ENCODE measurements at regions not wholly inside any gene's neighbourhood (a gene's known extent, or its start where the extent isn't known, plus 50 kb on each side); places are given as distances from the start of the nearest gene placed in this dataset.
A peak's percentile ranks its signal among the peaks of the same experiment; 100 is the strongest.

DNA sequence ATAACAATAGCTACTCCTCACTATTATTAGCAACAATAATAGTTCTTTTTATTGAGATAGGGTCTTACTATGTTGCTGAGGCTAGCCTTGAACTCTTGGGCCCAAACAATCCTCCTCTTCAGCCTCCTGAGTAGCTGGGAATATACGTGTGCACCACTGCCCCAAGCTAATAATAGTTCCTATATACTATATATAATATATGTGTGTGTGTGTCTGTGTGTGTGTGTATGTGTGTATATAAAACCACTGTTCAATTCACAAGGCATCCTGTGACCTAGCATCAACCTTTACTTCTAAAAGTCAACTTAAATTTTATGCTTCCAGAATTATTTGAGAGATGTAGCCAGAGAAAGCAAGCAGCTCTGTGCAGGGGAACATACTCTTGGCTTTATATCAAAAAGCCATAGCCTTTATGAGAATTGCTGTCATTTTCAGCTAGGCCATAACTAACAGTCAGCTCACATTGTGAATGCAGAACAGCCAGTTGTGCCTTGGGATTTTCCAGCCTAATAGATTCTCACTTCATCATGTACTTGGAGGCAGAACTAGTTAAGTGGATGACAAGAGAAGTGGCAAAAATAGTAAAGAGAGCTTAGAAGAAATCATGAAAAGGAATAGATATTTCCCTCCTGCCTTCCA lies 665.5 kb downstream of the NYAP2 start:
- no peak for DNase-seq

DNA sequence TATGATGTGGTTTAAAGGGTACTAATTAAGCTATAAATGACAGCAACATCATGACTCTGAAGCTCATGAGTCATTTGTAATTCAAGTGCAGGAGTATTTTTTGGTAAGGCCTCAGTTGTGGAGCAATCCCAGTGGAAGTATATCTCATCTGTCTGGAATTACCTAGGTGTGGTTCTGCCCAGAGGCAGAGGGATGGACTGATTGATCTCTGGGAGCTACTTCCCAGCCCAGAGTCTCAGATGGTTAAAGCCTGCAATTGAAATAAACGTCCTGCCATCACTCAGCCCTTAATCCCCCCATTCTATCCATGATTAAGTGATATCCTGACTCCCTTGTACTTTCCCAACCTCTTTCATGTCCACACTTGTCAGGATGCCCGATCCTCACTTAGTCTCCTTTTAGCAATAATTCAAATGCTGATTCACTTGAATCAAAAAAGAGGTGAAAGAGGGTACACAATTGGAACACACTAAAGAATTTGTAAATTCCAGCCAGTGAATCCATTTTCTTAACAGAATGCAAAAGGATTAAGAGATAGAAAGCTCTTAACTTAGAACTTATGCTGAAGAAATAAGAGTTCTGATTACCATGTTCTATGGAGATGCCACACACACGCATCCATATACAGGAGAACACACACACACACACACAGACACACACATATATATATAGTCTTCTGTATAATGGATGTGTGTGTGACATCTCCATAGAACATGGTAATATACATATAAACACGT lies 664.4 kb downstream of the NYAP2 start:
- DNase-seq, result peak; percentile 92

DNA sequence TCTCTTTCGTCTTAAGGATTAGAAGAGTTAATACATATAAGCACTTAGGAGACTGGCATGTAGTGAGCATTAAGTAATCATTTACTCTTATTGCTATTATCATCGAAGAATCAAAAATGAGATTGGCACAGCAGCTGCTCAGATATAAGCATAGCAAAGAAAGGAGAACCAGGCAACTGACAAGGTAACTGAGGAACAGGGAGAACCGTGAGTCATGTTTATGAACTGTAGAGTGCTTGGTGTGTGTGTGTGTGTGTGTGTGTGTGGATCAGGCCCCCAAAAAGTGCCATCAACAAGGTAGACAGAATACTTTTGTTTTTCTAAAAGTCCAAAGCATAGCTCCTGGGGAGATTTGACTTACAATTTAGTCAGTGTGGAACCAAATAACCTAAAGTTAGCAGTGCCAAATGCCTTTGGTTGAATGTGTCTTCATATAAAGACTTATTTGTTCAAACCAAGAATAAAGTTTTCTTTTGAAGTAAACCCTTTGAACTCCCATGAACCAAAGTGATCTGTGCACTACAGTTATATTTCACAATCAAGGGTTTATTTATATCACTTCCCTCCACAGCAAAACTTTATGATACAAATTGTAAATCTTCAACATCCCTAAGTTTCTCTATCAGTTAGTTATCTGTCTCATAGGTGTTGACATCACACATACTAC lies 660.6 kb downstream of the NYAP2 start:
- DNase-seq, result no peak

DNA sequence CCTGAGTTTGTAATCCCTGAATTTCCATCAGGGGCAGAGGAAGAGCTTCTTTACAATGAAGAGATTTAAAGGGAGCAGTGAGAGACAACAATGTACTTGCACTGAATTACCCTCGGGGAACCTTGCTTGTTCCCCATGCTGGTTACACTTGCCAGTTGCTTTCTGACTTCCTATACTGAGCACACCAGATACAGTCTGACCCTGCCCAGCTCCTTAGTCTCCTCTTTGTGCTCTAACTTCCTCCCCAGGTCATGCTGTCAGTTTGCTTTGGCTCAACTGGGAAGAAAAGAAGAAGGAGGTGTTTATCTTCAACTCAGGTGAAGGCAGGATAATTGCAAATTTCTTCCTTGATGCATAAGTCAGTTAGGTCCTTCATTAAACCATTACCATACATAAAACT lies 658.4 kb downstream of the NYAP2 start:
- DNase-seq, result no peak

DNA sequence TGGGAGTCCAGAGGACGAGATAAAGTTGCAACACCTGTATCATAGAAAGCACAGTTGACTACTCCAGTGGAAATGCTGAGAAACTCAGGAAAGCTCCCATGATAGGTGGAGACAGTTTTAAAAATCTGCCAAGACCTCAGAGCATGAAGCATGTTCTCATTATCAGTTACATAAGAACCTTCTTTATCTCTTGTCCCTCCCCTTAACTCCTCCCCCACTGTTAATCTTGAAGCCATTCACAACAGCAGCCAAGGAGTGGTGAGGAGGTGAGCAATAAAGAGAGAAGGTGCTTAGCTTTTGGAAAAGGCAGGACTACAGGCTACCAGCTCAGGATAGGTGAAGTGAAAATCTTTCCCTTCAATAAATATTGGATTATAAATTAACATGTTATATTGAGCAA lies 657.9 kb downstream of the NYAP2 start:
- DNase-seq, result no peak

DNA sequence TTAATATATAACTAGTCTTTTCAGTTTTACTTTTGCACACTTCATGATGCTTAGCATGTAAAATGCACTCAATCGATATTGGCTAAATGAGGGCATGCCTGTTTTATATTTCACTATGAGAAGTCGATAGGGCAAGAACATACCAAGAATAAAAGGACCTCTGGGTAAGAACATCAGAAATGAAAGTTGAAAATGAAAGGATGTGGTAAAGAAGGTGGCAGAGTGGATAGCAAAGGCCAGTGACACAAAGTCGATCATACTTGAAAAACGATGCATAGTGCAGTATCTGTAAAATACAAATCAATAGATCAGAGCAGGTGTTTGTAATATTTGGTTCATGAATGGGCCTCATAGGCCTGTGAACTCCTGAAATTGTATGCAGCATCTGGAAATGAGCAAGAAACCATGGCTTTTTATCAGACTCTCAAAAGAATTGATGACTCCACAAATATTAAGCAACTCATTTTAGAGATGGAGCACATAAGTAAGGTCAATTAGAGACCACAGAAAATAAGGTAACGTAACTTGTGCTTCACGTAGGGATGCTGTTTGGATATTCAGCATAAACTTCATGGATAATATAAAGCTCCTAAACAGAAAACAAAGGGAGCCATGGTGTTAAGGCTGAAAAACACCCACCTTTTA lies 653.4 kb downstream of the NYAP2 start:
- no peak for DNase-seq

DNA sequence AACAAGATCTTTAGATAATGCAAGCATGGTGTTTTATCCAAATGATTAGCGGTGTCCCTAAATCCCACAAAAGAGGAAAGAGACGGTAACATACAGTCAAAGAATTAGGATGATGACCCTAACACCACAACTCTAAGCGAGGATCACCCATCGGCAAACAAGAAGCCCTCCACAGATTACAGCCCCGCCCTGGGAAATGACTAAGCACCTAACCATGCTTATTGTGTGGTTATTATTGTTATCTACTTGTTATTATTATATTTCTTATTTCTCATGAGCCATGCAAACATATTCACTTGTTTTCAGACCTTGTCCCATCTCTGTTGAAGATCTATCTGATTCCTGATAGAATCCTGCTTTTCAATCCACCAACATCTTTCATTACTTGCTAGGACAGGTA lies 651.3 kb downstream of the NYAP2 start:
- no peak for DNase-seq

DNA sequence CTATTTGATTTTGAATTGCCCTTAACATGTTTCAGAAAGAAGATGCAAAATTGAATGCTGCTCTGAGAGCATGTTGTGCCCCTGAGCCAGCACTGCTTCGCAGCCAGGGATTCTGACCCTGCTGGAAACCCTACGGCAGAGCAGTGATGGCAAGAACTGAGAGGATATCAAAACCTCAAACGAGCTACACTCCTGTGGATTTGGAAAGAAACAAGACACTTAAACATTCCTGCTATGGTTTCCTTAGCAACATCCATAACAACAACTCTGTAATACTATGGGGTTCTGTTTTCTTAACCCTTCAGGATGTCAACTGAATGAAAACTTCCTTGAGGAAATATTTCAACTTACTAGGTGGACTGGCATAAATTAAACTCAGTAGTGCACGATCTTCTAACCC lies 649.1 kb downstream of the NYAP2 start:
- peak; percentile 84 for DNase-seq

DNA sequence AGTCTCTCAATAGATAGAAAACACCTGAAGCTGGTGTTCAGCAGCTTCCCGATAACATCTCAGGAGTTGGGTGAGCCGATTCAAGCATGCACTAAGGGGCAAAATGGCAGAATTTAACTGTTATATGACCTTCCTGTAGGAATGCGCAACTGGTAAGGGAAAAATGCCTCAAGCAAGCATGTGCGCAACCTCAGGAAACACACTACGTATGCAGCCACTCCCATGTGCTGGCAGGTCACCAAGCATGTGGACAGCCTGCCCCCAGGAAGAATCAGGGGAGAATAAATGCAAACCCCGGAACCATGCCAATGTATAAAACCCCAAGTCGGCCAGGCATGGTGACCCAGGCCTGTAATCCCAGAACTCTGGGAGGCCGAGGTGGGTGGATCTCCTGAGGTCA lies 645.6 kb downstream of the NYAP2 start:
- DNase-seq, result no peak

DNA sequence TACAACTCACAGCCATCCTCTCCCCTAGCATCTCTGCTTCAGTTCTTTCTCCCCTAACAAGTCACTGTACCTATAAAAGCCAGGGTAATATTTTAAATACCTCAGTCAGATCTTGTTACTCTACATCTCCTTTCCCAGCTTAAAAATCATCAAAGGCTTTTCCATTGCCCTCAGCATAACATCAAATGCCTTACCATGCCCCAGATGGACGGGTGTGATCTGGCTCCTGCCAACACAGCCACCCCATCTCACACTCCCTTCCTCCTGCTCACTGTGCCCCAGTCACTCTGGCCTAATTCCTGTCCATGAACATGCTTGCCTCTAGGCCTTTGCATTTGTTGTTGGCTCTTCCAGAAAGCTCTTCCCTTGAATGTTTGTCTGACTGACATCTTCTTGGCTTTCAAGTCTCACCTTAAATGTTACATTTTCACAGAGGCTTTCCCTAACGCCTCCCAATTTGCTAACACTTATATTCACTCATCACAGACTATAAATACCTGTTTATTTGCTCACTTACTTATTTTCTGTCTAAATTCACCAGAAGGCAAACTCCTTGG lies 640.9 kb downstream of the NYAP2 start:
- DNase-seq, result no peak

DNA sequence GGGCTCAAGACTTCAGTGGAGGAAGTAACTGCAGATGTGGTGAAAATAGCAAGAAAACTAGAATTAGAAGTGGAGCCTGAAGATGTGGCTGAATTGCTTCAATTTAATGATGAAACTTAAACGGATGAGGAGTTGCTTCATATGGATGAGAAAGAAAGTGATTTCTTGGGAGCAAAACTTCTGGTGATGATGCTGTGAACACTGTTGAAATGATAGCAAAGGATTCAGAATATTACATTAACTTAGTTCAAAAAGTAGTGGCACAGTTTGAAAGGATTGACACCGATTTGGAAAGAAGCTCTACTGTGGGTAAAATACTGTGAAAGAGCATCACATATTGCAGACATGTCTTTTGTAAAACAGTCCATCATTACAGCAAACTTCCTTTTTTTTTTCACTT lies 638.0 kb downstream of the NYAP2 start:
- no peak for DNase-seq

DNA sequence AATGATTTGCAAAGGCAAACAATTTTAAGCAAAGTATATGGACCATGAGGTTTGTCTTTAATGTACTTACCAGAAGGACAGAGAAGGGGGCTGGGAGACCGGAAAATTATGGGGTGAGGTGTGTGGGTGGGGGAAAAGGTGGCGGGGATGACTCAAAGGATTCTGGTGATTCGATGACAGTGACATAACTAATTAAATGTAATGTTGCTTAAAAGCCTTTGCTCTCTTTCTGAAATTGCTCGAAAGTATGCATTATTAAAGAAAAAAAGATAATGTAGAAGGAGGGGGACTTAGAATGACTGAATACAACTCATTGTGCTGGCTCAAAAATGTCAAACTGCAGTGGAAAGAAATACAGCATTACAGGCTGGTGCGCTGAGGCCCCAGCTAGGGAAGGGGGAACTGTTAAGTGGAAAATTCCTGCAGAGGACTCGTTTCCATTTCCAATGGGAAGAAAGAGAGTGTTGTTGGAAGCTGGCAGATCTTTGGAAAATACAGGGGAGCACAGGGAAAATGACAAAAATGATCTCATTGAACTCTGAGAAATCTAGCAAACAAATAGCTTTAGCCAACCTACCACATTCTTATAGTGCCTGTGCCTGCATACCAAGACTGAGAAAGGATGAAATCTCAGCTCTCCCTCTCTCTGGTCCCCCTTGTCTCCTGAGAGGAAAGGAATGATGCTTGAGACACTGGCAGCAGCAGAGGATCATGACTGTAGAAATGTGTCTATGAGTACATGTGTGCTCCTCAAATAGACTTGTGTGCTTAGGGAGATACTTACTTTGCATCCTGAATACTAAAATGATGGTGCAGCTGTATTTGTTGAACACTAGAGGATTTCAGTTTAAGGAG lies 632.4 kb downstream of the NYAP2 start:
- DNase-seq, result peak; percentile 52

DNA sequence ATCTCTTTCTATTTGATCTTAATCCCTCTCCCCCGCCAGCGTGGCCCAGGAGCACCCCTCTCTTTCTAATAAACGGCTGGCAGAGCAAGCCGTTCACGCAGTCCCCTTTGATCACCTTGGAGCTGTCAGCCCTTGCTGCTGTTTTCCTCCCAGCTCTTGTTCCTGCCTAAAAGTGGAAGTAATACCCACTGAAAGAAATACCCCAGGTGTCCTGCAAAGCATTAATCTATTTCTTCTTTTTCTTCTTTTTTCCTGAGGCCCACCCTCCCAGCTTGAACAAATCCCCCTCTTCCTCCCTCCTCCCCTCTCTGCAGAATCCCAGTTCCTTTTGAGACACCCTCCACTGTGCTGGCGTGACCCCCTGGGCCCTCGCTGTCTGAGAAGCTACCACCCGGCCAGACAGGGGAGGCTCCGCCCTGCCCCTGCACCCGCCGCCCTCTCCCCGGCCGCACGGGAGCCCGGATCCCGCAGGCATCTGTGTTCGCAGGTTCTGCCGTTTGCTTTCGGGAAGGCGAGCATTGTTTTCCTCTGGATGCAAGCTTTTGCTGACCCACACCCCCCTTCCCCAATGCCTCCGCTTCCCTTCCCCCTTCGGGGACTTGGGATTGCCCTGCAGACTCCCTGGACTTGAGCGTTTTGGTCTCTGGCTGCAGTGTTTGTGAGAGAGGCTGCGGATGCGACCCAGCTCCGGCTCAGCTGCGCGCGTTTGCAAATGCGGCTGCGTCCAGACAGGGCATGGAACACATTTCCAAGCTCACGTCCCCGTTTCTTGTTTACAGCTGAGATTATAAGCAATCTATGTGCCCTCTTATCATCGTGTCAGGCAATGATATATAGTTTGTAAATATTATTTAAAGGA lies 631.5 kb downstream of the NYAP2 start:
- DNase-seq, result peak; percentile 69

DNA sequence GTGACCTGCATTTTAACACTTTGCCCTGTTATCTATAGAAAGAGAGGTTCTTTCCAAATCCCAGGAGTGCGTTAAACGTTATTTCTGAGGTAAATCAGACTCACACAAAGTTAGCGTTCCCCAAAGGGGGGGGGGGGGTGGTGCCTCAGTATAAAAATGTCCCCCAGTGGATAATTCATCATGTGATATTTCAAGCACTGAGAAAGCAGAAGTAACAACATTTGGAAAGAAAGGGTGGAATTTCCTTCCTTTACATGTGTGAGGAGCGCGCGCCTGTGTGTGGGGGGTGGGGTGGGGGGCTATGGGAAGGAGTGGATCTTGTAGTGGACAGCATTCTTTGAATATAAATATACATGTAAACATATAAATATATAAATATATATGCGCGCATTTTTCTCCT lies 630.9 kb downstream of the NYAP2 start:
- no peak for DNase-seq

DNA sequence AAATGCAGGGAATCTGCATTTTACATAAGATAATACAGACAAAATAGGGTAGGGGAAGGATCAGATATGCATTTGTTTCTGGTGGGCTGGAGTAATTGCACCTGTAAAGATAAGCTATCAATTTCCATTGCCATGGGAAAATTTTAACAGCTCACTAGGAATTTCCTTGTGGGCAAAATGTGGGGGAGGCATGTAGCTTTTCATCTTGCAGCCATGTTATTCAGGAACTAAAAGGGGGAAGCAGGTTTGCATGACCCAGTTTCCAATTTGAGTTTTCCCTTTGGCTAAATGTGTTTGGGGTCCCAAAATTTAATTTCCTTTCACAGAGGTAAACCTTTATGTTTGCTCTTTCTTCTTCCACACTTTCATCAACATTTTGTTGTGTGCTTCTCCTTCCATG lies 624.4 kb downstream of the NYAP2 start:
- no peak for DNase-seq

DNA sequence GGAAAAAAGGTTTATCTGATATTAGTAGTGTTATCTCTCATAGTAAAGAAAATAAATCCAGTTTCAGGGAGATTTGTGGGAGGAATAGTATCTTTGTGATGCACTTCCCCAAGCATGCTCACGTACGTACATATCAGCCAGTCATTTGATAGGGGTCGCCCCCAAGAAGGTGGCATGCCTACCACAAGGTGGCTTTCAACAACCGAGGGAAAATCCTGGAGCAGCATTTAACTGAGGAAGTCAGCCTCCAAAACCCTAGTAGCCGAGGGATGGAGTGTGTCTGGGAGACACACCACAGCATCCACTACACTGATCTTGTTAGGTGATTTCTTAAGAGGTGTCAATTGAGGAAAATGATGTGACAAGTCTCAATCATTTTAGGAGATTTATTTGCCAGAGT lies 623.9 kb downstream of the NYAP2 start:
- DNase-seq, result no peak

DNA sequence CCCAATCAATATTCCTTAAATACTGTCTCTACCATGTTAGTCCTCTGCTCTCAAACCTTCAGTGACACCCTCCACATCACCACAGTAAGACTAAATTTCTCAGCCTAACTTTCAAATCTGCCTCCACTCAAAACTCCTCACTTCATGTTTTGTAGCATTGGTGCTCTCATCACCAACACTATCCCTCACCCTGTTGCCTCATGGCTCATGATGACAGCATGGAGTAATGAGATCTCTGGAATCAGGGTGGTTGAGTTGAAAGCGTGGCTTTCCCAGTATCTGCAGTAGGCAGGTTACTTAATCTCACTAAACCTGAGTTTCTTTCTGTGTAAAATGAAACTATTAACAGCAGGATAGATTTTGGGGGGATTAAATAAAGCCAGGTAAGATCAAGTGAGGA lies 621.4 kb downstream of the NYAP2 start:
- DNase-seq, result no peak

DNA sequence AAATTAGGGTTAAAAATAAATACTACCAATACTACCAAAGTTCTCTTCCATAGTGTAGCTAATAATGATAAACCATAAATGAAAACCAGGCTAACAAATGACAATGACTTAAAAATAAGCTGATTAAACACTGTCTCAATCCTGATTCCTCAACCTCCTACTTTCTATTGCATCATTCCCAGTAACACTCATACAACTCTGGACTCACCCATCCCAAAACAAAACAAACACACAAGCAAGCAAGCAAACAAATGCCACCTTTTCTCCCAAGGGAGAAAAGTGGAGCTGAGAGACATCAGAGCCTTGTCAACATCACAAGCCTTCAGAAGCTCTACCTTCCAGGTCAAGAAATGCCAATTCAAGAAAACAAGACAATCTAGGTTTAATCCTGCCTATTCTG lies 620.7 kb downstream of the NYAP2 start:
- DNase-seq, result no peak

DNA sequence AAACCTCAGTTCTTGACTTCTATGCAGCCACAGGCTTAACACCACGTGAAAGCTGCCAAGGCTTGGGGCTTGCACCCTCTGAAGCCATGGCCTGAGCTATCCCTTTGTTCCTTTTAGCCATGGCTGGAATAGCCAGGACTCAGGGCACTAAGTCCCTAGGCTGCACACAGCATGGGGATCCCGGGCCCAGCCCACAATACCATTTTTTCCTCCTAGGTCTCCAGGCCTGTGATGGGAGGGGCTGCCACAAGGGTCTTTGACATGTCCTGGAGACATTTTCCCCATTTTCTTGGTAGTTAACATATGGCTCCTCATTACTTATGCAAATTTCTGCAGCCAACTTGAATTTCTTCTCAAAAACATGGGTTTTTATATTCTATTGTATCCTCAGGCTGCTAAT lies 619.1 kb downstream of the NYAP2 start:
- no peak for DNase-seq

DNA sequence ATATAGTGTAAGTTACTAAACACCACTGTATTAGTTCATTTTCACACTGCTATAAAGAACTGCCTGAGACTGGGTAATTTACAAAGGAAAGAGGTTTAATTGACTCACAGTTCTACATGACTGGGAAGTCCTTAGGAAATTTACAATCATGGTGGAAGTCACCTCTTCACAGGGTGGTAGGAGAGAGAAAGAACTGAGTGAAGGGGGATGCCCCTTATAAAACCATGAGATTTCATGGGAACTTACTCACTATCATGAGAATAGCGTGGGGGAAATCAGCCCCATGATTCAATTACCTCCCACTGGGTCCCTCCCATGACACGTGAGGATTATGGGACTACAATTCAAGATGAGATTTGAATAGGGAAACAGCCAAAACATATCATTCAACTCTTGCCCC lies 618.0 kb downstream of the NYAP2 start:
- no peak for DNase-seq

DNA sequence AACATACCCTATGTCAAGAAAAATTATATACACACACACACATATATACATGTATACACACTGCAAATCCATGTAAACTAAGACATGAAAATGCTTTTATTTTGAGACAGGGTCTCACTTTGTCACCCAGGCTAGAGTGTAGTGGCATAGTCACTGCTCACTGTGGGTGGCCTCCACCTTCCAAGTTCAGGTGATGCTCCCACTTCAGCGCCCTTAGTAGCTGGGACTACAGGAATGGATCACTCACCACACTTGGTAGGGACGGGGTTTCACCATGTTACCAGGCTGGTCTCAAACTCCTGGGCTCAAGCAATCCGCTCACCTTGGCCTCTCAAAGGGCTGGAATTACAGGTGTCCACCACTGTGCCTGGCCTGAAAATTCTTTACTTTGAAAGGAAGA lies 617.6 kb downstream of the NYAP2 start:
- no peak for DNase-seq

All from fibroblast of upper back skin (primary cell).